ENCODE measurements at regions not wholly inside any gene's neighbourhood (a gene's known extent, or its start where the extent isn't known, plus 50 kb on each side); places are given as distances from the start of the nearest gene placed in this dataset.

DNA sequence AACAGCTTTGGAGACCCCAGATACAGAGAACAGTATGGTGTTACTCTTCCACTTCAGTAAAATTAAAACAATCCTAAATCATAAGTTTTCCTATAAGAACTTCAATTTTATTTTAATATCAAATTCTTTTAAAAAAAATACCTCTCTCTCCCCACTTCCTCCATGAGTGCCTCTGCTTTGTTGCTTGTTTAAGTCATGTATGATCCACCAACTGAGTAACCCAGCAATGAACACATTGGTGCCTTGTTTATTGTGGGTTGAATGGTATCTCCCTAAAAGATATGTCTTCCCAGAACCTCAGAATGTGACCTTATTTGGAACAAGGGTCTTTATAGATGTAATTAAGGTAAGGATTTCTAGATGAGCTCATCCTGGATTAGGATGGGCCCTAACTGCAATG is 143.5 kb upstream of the EGLN3 start:
- H3K9me3 ChIP-seq (ENCODE audit: control insufficient read depth, insufficient read depth, low read length), result no peaks in the 10 kb centered on the region
- no peak overlapping the region for H3K4me3 ChIP-seq (ENCODE audit: low read length)
- no peaks in the 10 kb centered on the region for H3K9me2 ChIP-seq (replicated peaks; ENCODE audit: control insufficient read depth, low read length)
- no peaks in the 10 kb centered on the region for H3F3A ChIP-seq (ENCODE audit: control insufficient read depth, insufficient read depth)
- no peaks in the 10 kb centered on the region for H3K36me3 ChIP-seq (ENCODE audit: control insufficient read depth, low read length)
- no peaks in the 10 kb centered on the region for H3K27me3 ChIP-seq (ENCODE audit: control insufficient read depth, low read length)
- TF ChIP-seq EZH2phosphoT487 (IDR thresholded peaks at IDR 0.05; ENCODE audit: borderline replicate concordance, low read length), result no peak
- TF ChIP-seq, protein P1, sequence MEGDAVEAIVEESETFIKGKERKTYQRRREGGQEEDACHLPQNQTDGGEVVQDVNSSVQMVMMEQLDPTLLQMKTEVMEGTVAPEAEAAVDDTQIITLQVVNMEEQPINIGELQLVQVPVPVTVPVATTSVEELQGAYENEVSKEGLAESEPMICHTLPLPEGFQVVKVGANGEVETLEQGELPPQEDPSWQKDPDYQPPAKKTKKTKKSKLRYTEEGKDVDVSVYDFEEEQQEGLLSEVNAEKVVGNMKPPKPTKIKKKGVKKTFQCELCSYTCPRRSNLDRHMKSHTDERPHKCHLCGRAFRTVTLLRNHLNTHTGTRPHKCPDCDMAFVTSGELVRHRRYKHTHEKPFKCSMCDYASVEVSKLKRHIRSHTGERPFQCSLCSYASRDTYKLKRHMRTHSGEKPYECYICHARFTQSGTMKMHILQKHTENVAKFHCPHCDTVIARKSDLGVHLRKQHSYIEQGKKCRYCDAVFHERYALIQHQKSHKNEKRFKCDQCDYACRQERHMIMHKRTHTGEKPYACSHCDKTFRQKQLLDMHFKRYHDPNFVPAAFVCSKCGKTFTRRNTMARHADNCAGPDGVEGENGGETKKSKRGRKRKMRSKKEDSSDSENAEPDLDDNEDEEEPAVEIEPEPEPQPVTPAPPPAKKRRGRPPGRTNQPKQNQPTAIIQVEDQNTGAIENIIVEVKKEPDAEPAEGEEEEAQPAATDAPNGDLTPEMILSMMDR (IDR thresholded peaks at IDR 0.05; ENCODE audit: low read depth, low read length, poor library complexity, severe bottlenecking), result no peak
- H3K27ac ChIP-seq (ENCODE audit: low read depth, low read length), result no peak overlapping the region
- no peaks in the 10 kb centered on the region for H3K79me2 ChIP-seq (ENCODE audit: control insufficient read depth, low read length)
- no peak overlapping the region for H3K4me2 ChIP-seq (ENCODE audit: low read length)
- H4K20me1 ChIP-seq (ENCODE audit: control insufficient read depth, insufficient read depth, low read depth, low read length), result no peaks in the 10 kb centered on the region
- H3K4me1 ChIP-seq (ENCODE audit: control insufficient read depth, low read length), result no peaks in the 10 kb centered on the region

- TF ChIP-seq, protein P1 (IDR thresholded peaks at IDR 0.05; ENCODE audit: low read depth, low read length, poor library complexity, severe bottlenecking), result no peak
- no peak for TF ChIP-seq EZH2phosphoT487 (IDR thresholded peaks at IDR 0.05; ENCODE audit: borderline replicate concordance, low read length)
- Histone ChIP-seq H3K4me3 (ENCODE audit: low read length) (no peak overlapping the region), H3K79me2 (ENCODE audit: control insufficient read depth, low read length) (no peaks in the 10 kb centered on the region), H3K4me2 (ENCODE audit: low read length) (no peak overlapping the region), H4K20me1 (ENCODE audit: control insufficient read depth, insufficient read depth, low read depth, low read length) (no peaks in the 10 kb centered on the region), H3K27ac (ENCODE audit: low read depth, low read length) (no peak overlapping the region), H3K9me2 (replicated peaks; ENCODE audit: control insufficient read depth, low read length) (no peaks in the 10 kb centered on the region), H3K27me3 (ENCODE audit: control insufficient read depth, low read length) (no peaks in the 10 kb centered on the region), H3K4me1 (ENCODE audit: control insufficient read depth, low read length) (no peaks in the 10 kb centered on the region), H3K36me3 (ENCODE audit: control insufficient read depth, low read length) (no peaks in the 10 kb centered on the region), H3K9me3 (ENCODE audit: control insufficient read depth, insufficient read depth, low read length) (no peaks in the 10 kb centered on the region), H3F3A (ENCODE audit: control insufficient read depth, insufficient read depth) (no peaks in the 10 kb centered on the region)
Observed at GRCh38 chr14:34093883-34094282, 143.0 kb upstream of the EGLN3 start.

GRCh38 chr14:34090451-34090850 is 139.6 kb upstream of the EGLN3 start:
- no peaks in the 10 kb centered on the region for H3K4me1 ChIP-seq (ENCODE audit: control insufficient read depth, low read length)
- no peak overlapping the region for H3K4me2 ChIP-seq (ENCODE audit: low read length)
- TF ChIP-seq, protein P1 (IDR thresholded peaks at IDR 0.05; ENCODE audit: low read depth, low read length, poor library complexity, severe bottlenecking), result no peak
- TF ChIP-seq EZH2phosphoT487 (IDR thresholded peaks at IDR 0.05; ENCODE audit: borderline replicate concordance, low read length), result no peak
- H3K4me3 ChIP-seq (ENCODE audit: low read length), result no peak overlapping the region
- no peaks in the 10 kb centered on the region for H4K20me1 ChIP-seq (ENCODE audit: control insufficient read depth, insufficient read depth, low read depth, low read length)
- H3K36me3 ChIP-seq (ENCODE audit: control insufficient read depth, low read length), result no peaks in the 10 kb centered on the region
- H3F3A ChIP-seq (ENCODE audit: control insufficient read depth, insufficient read depth), result no peaks in the 10 kb centered on the region
- no peaks in the 10 kb centered on the region for H3K9me3 ChIP-seq (ENCODE audit: control insufficient read depth, insufficient read depth, low read length)
- no peak overlapping the region for H3K27ac ChIP-seq (ENCODE audit: low read depth, low read length)
- no peaks in the 10 kb centered on the region for H3K79me2 ChIP-seq (ENCODE audit: control insufficient read depth, low read length)
- H3K9me2 ChIP-seq (replicated peaks; ENCODE audit: control insufficient read depth, low read length), result no peaks in the 10 kb centered on the region
- no peaks in the 10 kb centered on the region for H3K27me3 ChIP-seq (ENCODE audit: control insufficient read depth, low read length)

GRCh38 chr14:34088914-34089313 is 138.0 kb upstream of the EGLN3 start:
- Histone ChIP-seq H3K4me1 (ENCODE audit: control insufficient read depth, low read length) (no peaks in the 10 kb centered on the region), H3K27ac (ENCODE audit: low read depth, low read length) (no peak overlapping the region), H3K4me2 (ENCODE audit: low read length) (no peak overlapping the region), H3K79me2 (ENCODE audit: control insufficient read depth, low read length) (no peaks in the 10 kb centered on the region), H3F3A (ENCODE audit: control insufficient read depth, insufficient read depth) (no peaks in the 10 kb centered on the region), H3K9me2 (replicated peaks; ENCODE audit: control insufficient read depth, low read length) (no peaks in the 10 kb centered on the region), H3K4me3 (ENCODE audit: low read length) (no peak overlapping the region), H3K36me3 (ENCODE audit: control insufficient read depth, low read length) (no peaks in the 10 kb centered on the region), H4K20me1 (ENCODE audit: control insufficient read depth, insufficient read depth, low read depth, low read length) (no peaks in the 10 kb centered on the region), H3K27me3 (ENCODE audit: control insufficient read depth, low read length) (no peaks in the 10 kb centered on the region), H3K9me3 (ENCODE audit: control insufficient read depth, insufficient read depth, low read length) (no peaks in the 10 kb centered on the region)
- TF ChIP-seq, protein P1 (IDR thresholded peaks at IDR 0.05; ENCODE audit: low read depth, low read length, poor library complexity, severe bottlenecking), result no peak
- TF ChIP-seq EZH2phosphoT487 (IDR thresholded peaks at IDR 0.05; ENCODE audit: borderline replicate concordance, low read length), result no peak
